GM13977 (cell line): ENCODE measurements at regions not wholly inside any gene's neighbourhood (a gene's known extent, or its start where the extent isn't known, plus 50 kb on each side); places are given as distances from the start of the nearest gene placed in this dataset.

Experiments used
- DNase-seq: peaks from one replicate; pipeline ENCODE4 v3.0.0; 2012; ENCODE audit warnings: low spot score
- in situ Hi-C: fragments of 300-500 bp; cut with MboI; formaldehyde crosslinking; loops from one replicate; pipeline ENCODE4 v1.12.0; 2022; ENCODE audit warnings: low sequenced_read_pairs, low pct_unique_long_range_greater_than_20kb, mixed read lengths, inconsistent platforms; ENCODE audit not compliant: unreplicated experiment
- TF ChIP-seq, protein P1 (sequence below): IDR thresholded peaks from 2 replicates; pipeline ENCODE4 v1.5.1; 2012; ENCODE audit warnings: mild to moderate bottlenecking, control low read depth; ENCODE audit not compliant: insufficient read depth; ENCODE audit errors: extremely low read depth, missing control alignments

DNA sequence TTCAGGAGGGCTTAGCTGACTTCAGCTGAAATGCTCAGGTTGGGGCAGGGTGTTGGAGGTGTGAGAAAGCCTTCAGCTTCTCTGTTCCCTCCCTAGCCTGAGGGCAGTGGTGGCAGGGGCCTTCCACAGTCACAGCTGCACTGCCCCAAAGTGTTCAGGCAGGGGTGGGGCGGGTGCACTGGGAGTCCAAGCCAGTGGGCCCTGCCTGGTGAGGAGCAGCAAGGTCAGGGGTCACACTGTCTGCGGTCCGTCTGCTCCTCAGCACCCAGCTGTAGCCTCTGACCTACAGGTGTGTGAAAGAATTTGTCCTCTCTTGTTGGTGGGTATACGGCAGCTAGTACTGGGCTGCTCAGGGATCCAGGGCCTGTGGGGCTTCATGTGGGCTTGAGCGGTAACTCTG, 490.4 kb upstream of the NCAM2 start:
- in situ Hi-C loops, result no loop called here
- DNase-seq, result no peak
- TF ChIP-seq, protein P1, sequence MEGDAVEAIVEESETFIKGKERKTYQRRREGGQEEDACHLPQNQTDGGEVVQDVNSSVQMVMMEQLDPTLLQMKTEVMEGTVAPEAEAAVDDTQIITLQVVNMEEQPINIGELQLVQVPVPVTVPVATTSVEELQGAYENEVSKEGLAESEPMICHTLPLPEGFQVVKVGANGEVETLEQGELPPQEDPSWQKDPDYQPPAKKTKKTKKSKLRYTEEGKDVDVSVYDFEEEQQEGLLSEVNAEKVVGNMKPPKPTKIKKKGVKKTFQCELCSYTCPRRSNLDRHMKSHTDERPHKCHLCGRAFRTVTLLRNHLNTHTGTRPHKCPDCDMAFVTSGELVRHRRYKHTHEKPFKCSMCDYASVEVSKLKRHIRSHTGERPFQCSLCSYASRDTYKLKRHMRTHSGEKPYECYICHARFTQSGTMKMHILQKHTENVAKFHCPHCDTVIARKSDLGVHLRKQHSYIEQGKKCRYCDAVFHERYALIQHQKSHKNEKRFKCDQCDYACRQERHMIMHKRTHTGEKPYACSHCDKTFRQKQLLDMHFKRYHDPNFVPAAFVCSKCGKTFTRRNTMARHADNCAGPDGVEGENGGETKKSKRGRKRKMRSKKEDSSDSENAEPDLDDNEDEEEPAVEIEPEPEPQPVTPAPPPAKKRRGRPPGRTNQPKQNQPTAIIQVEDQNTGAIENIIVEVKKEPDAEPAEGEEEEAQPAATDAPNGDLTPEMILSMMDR, result no peak

DNA sequence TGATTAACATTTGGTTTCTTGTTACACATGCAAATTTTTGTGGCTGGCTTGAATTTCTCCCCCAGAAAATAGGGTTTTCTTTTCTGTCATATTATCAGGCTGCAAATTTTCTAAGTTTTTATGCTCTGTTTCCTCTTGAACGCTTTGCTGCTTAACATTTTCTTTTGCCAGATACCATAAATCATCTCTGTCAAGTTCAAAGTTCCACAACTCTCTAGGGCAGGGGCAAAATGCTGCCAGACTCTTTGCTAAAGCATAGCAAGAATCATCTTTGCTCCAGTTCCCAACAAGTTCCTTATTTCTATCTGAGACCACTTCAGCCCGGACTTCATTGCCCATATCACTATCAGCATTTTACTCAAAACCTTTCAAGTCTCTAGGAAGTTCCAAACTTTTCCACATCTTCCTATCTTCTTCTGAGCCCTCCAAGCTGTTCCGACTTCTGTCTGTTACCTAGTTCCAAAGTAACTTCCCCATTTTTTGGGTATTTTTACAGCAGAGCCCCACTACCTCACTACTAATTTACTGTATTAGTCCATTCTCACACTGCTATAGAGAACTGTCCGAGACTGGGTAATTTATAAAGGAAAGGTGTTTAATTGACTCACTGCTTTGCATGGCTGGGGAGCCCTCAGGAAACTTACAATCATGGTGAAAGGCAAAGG, 486.9 kb upstream of the NCAM2 start:
- in situ Hi-C loops, result no loop called here
- TF ChIP-seq, protein P1, result no peak
- DNase-seq, result no peak

DNA sequence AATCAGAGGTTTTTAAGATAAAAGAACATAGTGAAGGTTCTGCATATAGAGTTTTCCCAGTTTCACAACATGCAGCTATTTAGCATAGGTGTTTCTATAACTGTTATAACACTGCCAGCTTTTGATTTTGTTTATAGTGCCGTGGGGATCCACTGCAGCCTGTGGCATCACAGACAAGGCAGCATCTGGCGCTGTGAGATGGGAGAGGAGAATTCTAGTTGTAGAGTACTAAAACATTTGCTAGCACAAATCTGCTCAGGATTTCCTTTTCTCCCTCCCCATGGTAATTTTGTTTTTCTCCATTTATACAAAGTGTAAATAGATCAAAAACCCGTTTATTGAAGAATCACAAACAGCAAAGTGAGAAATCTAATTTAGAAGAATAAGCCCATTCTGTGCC, 482.8 kb upstream of the NCAM2 start:
- no peak for DNase-seq
- in situ Hi-C loops, result no loop called here
- TF ChIP-seq, protein P1, result no peak

DNA sequence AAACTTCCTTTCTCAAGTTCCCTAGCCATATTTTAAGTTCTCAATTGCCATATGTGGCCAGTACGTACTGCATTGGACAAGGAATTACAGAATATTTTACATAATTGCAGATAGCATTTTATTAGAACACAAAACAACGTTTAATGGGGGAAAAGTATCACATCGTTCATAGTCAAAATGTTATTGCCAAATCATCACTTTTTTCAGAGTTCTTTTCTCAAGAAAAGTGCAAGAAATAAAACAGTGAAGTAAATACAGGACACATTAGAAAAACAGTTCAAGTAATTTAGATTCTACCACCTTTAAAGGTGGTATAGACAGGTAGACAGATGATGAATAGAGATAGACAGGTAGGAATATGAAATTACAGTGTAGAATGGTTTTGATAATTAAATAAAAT, 479.1 kb upstream of the NCAM2 start:
- DNase-seq, result no peak
- TF ChIP-seq, protein P1, result no peak
- in situ Hi-C loops, result no loop called here

DNA sequence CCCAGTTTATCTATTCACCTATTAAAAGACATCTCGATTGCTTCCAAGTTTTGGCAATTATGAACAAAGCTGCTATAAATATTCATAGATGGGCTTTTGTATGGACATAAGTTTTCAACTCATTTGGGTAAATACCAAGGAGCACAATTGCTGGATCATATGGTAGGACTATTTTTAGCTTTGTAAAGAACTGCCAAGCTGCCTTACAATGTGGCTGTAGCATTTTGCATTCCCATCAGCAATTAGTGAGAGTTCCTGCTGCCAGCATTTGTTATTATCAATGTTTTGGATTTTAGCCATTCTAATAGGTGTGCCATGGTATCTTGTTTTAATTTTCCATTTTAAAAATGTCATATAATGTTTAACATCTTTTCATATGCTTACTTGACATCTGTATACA, 475.6 kb upstream of the NCAM2 start:
- in situ Hi-C loops, result no loop called here
- no peak for DNase-seq
- TF ChIP-seq, protein P1, result no peak

DNA sequence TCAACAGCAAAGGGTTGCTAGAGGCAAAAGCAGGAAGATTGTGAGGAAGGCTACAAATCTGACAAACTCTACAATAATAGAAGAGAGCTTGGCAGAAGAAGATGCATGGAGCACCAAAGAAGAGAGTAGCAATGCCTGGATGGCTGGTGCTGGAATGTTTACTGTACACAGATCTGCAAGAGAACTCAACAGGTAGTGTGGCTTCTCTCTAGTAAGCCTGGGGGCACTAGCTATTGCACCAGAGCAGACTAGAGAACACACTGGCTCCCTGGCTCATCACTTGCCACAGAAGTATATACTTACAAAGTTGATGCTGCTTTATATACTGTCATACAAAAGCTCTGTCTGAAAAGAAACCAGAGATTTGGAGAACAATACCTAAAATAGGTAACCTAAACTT, 475.0 kb upstream of the NCAM2 start:
- no peak for DNase-seq
- TF ChIP-seq, protein P1, result no peak
- in situ Hi-C loops, result no loop called here
